CD4-positive, alpha-beta T cell (primary cell): ENCODE measurements at regions not wholly inside any gene's neighbourhood (a gene's known extent, or its start where the extent isn't known, plus 50 kb on each side); places are given as distances from the start of the nearest gene placed in this dataset.

Source experiments
- ATAC-seq: fragments of 200-7000 bp; cut with Tn5 transposase; one replicate; pipeline ENCODE4 v1.10.0; 2022; ENCODE audit warnings: mild to moderate bottlenecking; ENCODE audit not compliant: poor library complexity
- CTCF ChIA-PET: fragments of 350-600 bp; sonication (Branson Sonifier 250); formaldehyde crosslinking; loops from one replicate; lab custom pipeline; 2021; ENCODE audit warnings: antibody characterized with exemption, inconsistent platforms; lab: Charles Lee
- POLR2A ChIA-PET: fragments of 350-600 bp; sonication (Branson Sonifier 250); formaldehyde crosslinking; loops from one replicate; lab custom pipeline; 2021; ENCODE audit warnings: antibody characterized with exemption, inconsistent platforms; lab: Charles Lee
- DNase-seq, 14 experiments: peaks; one replicate each; pipeline ENCODE4 v3.0.0-alpha.2; 2013 to 2020; ENCODE audit warnings: mixed read lengths in 2 of 14
- H3K27ac ChIP-seq, 2 donors: one replicate each; pipeline versions ENCODE4 v1.5.1 to v1.7.0; 2013; ENCODE audit warnings: low read length in 2 of 2, low read depth in 1 of 2, mild to moderate bottlenecking in 1 of 2
- H3K27me3 ChIP-seq, 2 experiments: 1 replicate in 1 of 2; 2 replicates in 1 of 2; pipeline versions ENCODE4 v1.6.1 to v1.7.0; 2013; ENCODE audit warnings: low read length in 2 of 2, control low read depth in 1 of 2, mild to moderate bottlenecking in 1 of 2, moderate library complexity in 1 of 2; ENCODE audit not compliant: insufficient read depth in 2 of 2, control insufficient read depth in 1 of 2
- H3K36me3 ChIP-seq: one replicate; pipeline ENCODE4 v1.6.1; 2013; ENCODE audit warnings: low read length, control low read depth; ENCODE audit not compliant: insufficient read depth
- H3K4me1 ChIP-seq: one replicate; pipeline ENCODE4 v1.6.1; 2013; ENCODE audit warnings: low read length, control low read depth; ENCODE audit not compliant: insufficient read depth
- H3K4me3 ChIP-seq: one replicate; pipeline ENCODE4 v1.5.1; 2013; ENCODE audit warnings: mild to moderate bottlenecking, low read length, moderate library complexity
- H3K9me3 ChIP-seq, 2 experiments: 1 replicate in 1 of 2; 2 replicates in 1 of 2; pipeline versions ENCODE4 v1.6.1 to v1.7.0; 2013; ENCODE audit warnings: low read length in 2 of 2, mild to moderate bottlenecking in 2 of 2, control low read depth in 1 of 2, moderate library complexity in 1 of 2; ENCODE audit not compliant: control insufficient read depth in 1 of 2, insufficient read depth in 1 of 2
- H3K27ac Mint-ChIP-seq: one replicate; pipeline ENCODE4 v1.8.0; 2020; ENCODE audit warnings: mixed read lengths
- H3K27me3 Mint-ChIP-seq: one replicate; pipeline ENCODE4 v1.8.0; 2021; ENCODE audit warnings: mixed read lengths
- H3K36me3 Mint-ChIP-seq: one replicate; pipeline ENCODE4 v1.8.0; 2021; ENCODE audit warnings: low read depth, mixed read lengths
- H3K4me1 Mint-ChIP-seq: one replicate; pipeline ENCODE4 v1.8.0; 2021; ENCODE audit warnings: low read depth, mixed read lengths
- H3K4me3 Mint-ChIP-seq: one replicate; pipeline ENCODE4 v1.8.0; 2020; ENCODE audit warnings: mild to moderate bottlenecking, mixed read lengths
- H3K9me3 Mint-ChIP-seq: one replicate; pipeline ENCODE4 v1.8.0; 2020; ENCODE audit warnings: mixed read lengths
- intact Hi-C, 2 experiments: fragments of 100-400 bp; cut with DNase I in 1 of 2; cut with micrococcal nuclease in 1 of 2; formaldehyde crosslinking; loops; one replicate each; pipeline versions ENCODE4 v1.15.1 to v1.9.0; 2023 to 2025; cut with DNase I, micrococcal nuclease
- TF ChIP-seq, protein P1 (sequence below): fragments of 200-600 bp; IDR thresholded peaks from one replicate; pipeline ENCODE4 v1.8.0; 2022; ENCODE audit warnings: antibody characterized with exemption, mild to moderate bottlenecking

DNA sequence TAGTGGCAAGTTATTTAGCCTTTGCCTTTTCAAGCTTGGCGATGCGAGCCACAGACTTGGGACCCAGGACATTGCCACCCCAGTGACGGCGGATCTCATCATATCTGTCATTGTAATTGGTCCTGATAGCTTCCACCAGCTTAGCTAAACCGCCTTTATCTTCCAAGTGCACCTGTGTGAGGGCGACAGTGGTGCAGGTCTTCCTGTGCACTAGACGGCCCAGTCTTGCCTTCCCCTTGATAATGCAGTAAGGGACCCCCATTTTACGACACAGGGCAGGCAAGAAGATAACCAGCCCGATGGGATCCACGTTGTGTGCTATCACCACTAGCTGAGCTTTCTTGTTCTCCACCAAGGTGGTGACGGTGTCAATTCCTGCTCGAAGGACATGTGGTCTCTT lies 99.6 kb upstream of the ITGB1 start:
- intact Hi-C loops: no loop called here
- Histone ChIP-seq H3K4me3 (no peak overlapping the region), H3K4me1 (peaks cover 3% of the 10 kb centered on the region), H3K36me3 (no peaks in the 10 kb centered on the region), H3K27me3 (no peaks in the 10 kb centered on the region), H3K27ac (no peak overlapping the region), H3K9me3 (no peaks in the 10 kb centered on the region)
- H3K27me3 Mint-ChIP-seq: no peaks in the 10 kb centered on the region
- TF ChIP-seq, protein P1, sequence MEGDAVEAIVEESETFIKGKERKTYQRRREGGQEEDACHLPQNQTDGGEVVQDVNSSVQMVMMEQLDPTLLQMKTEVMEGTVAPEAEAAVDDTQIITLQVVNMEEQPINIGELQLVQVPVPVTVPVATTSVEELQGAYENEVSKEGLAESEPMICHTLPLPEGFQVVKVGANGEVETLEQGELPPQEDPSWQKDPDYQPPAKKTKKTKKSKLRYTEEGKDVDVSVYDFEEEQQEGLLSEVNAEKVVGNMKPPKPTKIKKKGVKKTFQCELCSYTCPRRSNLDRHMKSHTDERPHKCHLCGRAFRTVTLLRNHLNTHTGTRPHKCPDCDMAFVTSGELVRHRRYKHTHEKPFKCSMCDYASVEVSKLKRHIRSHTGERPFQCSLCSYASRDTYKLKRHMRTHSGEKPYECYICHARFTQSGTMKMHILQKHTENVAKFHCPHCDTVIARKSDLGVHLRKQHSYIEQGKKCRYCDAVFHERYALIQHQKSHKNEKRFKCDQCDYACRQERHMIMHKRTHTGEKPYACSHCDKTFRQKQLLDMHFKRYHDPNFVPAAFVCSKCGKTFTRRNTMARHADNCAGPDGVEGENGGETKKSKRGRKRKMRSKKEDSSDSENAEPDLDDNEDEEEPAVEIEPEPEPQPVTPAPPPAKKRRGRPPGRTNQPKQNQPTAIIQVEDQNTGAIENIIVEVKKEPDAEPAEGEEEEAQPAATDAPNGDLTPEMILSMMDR: no peak
- H3K27ac Mint-ChIP-seq: no peak overlapping the region
- H3K4me3 Mint-ChIP-seq: no peak overlapping the region
- ChIA-PET CTCF (no interaction called here), POLR2A (no interaction called here)
- peaks cover 8% of the 10 kb centered on the region for H3K4me1 Mint-ChIP-seq
- H3K9me3 Mint-ChIP-seq: no peaks in the 10 kb centered on the region
- H3K36me3 Mint-ChIP-seq: no peaks in the 10 kb centered on the region
- ATAC-seq (no peak), DNase-seq (no peak)

DNA sequence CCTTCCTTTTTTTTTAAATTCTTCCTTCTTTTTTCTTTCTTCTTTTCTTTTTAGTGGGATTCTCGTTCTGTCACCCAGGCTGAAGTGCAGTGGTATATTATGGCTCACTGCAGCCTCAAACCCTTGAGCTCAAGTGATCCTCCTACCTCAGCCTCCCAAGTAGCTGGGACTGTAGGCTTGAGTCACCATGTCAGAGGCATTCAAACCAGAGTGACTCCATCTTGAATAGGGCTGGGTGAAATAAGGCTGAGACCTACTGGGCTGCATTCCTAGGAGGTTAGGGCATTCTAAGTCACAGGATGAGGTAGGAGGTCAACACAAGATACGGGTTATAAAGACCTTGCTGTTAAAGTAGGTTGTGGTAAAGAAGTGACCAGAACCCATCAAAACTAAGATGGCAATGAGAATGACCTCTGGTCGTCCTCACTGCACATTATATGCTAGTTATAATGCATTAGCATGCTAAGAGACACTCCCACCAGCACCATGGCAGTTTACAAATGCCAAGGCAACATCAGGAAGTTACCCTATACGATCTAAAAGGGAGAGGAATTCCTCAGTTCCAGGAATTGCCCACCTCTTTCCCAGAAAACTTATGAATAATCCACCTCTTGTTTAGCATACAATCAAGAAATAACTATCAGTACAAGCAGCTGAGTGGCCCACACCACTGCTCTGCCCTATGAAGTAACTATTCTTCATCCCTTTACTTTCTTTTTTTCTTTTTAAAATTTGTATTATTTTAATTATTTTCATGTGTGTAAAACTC lies 99.0 kb upstream of the ITGB1 start:
- no peak for DNase-seq
- Histone ChIP-seq H3K9me3 (no peaks in the 10 kb centered on the region), H3K36me3 (no peaks in the 10 kb centered on the region), H3K4me3 (no peak overlapping the region), H3K27me3 (no peaks in the 10 kb centered on the region), H3K27ac (no peak overlapping the region), H3K4me1 (peaks cover 3% of the 10 kb centered on the region)
- Mint-ChIP-seq H3K9me3 (no peaks in the 10 kb centered on the region), H3K4me1 (peaks cover 8% of the 10 kb centered on the region), H3K27me3 (no peaks in the 10 kb centered on the region), H3K4me3 (no peak overlapping the region), H3K36me3 (no peaks in the 10 kb centered on the region), H3K27ac (no peak overlapping the region)
- ChIA-PET CTCF (no interaction called here), POLR2A (interaction anchor here (0.7 kb wide), 1 partner anchor 61 kb away, joined by 3 read pairs; no protein-coding TSS in a partner anchor)
- TF ChIP-seq, protein P1: no peak
- no peak for ATAC-seq
- intact Hi-C loops: no loop called here

DNA sequence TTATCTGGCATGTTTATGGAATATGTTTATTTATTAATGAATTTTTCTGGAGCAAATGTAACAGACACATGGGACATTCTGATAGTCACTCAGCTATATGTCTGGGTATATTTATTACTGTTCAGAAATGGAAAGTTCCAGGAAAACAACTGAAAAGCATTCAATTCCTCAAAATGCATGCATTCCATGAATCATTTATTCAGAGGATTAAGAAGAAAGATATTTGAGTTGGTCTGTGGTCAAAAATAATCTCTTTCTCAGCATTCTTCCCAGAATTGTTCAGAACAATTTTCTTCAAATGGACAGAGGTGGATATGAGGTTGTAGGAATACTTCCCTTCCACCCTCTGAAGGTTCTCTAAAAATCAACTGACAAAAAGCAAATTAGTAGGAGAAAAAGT lies 97.6 kb upstream of the ITGB1 start:
- H3K27me3 Mint-ChIP-seq: no peaks in the 10 kb centered on the region
- no peak overlapping the region for H3K4me3 Mint-ChIP-seq
- TF ChIP-seq, protein P1: no peak
- H3K36me3 Mint-ChIP-seq: no peaks in the 10 kb centered on the region
- Histone ChIP-seq H3K4me1 (peaks cover 3% of the 10 kb centered on the region), H3K36me3 (no peaks in the 10 kb centered on the region), H3K9me3 (no peaks in the 10 kb centered on the region), H3K27ac (no peak overlapping the region), H3K4me3 (no peak overlapping the region), H3K27me3 (no peaks in the 10 kb centered on the region)
- intact Hi-C loops: no loop called here
- no peak overlapping the region for H3K27ac Mint-ChIP-seq
- ChIA-PET CTCF (no interaction called here), POLR2A (no interaction called here)
- DNase-seq (no peak), ATAC-seq (no peak)
- peaks cover 11% of the 10 kb centered on the region for H3K4me1 Mint-ChIP-seq
- H3K9me3 Mint-ChIP-seq: no peaks in the 10 kb centered on the region
